ENCODE measurements at regions not wholly inside any gene's neighbourhood (a gene's known extent, or its start where the extent isn't known, plus 50 kb on each side); places are given as distances from the start of the nearest gene placed in this dataset.

DNA sequence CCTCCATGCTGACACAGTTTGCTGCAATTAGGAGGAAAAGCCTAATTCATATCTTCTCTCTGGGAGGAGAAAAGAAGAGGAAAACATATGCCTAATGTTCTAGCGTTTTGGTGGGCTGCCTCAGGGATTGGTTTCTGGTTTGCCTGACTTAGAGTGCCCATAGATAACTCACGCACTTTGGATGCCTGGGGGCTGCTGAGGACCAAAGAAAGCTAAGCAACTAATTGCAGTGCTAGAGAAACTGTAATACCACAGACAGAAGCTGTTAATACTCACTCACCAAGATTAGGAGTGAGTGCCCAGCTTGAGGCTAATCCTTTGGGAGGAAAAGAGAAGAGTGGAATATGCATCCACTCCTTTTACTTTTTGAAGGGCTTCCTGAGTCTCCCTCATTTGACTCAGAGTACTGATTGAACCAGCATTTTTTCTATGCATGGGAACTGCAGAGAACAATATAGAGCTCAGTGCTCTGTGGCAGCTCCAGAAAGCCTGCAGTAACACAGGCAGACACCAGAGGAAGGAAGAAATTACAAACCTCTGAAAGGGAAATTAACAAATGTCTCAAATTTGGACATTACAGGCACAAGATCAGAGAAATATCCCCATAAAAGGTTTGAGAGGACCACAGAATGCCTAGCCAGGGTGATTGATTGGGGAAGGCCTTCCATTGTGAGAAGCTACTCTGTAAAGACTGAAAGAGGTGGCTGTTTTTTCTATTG lies 666.4 kb downstream of the OLFM4 start:
- Histone ChIP-seq H2BK12ac (ENCODE audit: insufficient read length, low read depth, low read length) (no peak overlapping the region), H3K79me1 (ENCODE audit: insufficient read depth, low read depth, low read length, poor library complexity, severe bottlenecking) (no peaks in the 10 kb centered on the region), H3K79me2 (ENCODE audit: insufficient read depth, low read length) (no peaks in the 10 kb centered on the region), H4K20me1 (ENCODE audit: control insufficient read depth, insufficient read depth, insufficient read length) (no peaks in the 10 kb centered on the region), H3K18ac (ENCODE audit: insufficient read length, low read depth, low read length) (no peak overlapping the region), H3K27ac (ENCODE audit: insufficient read length, low read depth, low read length) (no peak overlapping the region), H3K4me1 (ENCODE audit: insufficient read depth, low read length) (peaks cover 6% of the 10 kb centered on the region; the same call in 1 of the 2 replicates), H4K91ac (ENCODE audit: insufficient read length, low read depth, low read length) (no peak overlapping the region), H2AFZ (ENCODE audit: low read length) (peak overlapping the region; percentile 94), H3K9ac (ENCODE audit: extremely low read depth, insufficient read length, low read length) (no peak overlapping the region), H3K4me2 (ENCODE audit: insufficient read depth, insufficient read length, low read length) (no peak overlapping the region), H3K56ac (ENCODE audit: insufficient read length, low read depth, low read length) (no peak overlapping the region), H2BK5ac (ENCODE audit: insufficient read length, low read length) (no peak overlapping the region), H4K8ac (replicated peaks; ENCODE audit: insufficient read length, low read depth, low read length) (no peak overlapping the region), H3K27me3 (ENCODE audit: insufficient read depth, low read length) (no peaks in the 10 kb centered on the region), H3K14ac (ENCODE audit: insufficient read depth, low read length) (no peak overlapping the region), H3K9me3 (ENCODE audit: control insufficient read depth, low read depth, low read length) (no peaks in the 10 kb centered on the region), H3K23me2 (ENCODE audit: insufficient read length, low read depth, low read length, poor library complexity, severe bottlenecking) (no peaks in the 10 kb centered on the region), H2AK5ac (ENCODE audit: insufficient read length, low read length) (no peak overlapping the region), H2BK20ac (ENCODE audit: low read depth, low read length, poor library complexity, severe bottlenecking) (no peak overlapping the region), H2BK120ac (ENCODE audit: low read depth, low read length, poor library complexity, severe bottlenecking) (no peak overlapping the region), H3T11ph (ENCODE audit: low read length) (peak overlapping the region; percentile 26), H2BK15ac (ENCODE audit: low read depth, low read length) (no peak overlapping the region), H4K5ac (ENCODE audit: insufficient read length, low read depth, low read length) (no peak overlapping the region), H3K4ac (ENCODE audit: low read depth, low read length) (no peak overlapping the region), H3K23ac (ENCODE audit: insufficient read length, low read depth, low read length) (no peak overlapping the region)
- Mint-ChIP-seq H3K4me3 (no peak overlapping the region), H3K4me1 (peaks cover 18 to 21% of the 10 kb centered on the region in 2 experiments), H3K36me3 (ENCODE audit: insufficient read depth in 1 of 3, low read depth in 3 of 3) (peaks cover 3 to 11% (median 4%) of the 10 kb centered on the region in 3 experiments; a peak in 4 of 7 replicates), H3K9me3 (peaks cover 9 to 17% of the 10 kb centered on the region in 2 experiments; a peak in 4 of 5 replicates), H3K27ac (peak overlapping the region in 2 of 3 experiments; percentile 1 to 22; a peak in 2 of 7 replicates), H3K27me3 (ENCODE audit: low read depth) (no peaks in the 10 kb centered on the region)
- peak; percentile 28 for DNase-seq
- WGBS (ENCODE audit: extremely low coverage, insufficient read length, low lambda C conversion rate), result no CpG with 5 or more reads among the region's 2 CpGs
- TF ChIP-seq CTCF (conservative IDR thresholded peaks at IDR 0.05), result peak; percentile 39; the same call in 1 of the 3 replicates

All from H9 (cell line).